ENCODE measurements at regions not wholly inside any gene's neighbourhood (a gene's known extent, or its start where the extent isn't known, plus 50 kb on each side); places are given as distances from the start of the nearest gene placed in this dataset.

DNA sequence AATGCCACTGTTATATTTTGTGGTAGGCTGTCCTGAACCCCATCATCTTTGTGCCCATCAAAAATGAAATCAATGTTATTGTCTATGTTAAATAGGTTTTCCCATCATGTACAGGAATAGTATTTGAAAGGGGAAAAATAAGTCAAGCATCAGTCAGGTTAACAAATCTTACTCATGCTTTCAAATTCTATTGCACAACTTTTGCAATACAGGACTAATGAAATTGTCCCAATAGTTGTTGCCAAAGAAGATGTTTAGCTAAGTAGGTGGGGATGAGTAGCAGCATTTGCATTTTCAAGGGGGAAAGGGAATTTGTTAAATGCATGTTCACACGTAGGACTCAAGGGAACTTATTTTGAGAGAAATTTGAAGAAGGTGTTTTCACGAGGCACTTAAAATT, 962.1 kb downstream of the JRKL start:
- TF ChIP-seq, protein P1, sequence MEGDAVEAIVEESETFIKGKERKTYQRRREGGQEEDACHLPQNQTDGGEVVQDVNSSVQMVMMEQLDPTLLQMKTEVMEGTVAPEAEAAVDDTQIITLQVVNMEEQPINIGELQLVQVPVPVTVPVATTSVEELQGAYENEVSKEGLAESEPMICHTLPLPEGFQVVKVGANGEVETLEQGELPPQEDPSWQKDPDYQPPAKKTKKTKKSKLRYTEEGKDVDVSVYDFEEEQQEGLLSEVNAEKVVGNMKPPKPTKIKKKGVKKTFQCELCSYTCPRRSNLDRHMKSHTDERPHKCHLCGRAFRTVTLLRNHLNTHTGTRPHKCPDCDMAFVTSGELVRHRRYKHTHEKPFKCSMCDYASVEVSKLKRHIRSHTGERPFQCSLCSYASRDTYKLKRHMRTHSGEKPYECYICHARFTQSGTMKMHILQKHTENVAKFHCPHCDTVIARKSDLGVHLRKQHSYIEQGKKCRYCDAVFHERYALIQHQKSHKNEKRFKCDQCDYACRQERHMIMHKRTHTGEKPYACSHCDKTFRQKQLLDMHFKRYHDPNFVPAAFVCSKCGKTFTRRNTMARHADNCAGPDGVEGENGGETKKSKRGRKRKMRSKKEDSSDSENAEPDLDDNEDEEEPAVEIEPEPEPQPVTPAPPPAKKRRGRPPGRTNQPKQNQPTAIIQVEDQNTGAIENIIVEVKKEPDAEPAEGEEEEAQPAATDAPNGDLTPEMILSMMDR (IDR thresholded peaks at IDR 0.05): no peak

DNA sequence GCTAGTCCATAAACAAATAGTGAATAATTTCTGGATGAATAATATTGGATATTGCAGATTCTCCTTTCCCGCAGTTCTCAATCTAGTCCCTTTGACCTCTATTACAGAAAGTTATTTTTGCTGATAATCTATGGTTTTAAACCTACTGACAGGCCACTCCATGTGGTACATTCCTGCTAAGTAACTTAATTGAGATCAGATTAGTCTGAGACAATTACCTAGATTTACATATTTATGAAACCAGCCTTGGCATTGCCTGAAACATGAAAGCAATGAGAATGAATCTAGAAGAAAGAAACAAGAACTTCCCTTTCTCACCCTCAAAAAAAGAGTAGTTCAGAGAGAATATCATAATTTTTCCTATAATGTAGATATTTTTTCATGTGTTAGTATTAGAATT, 964.2 kb downstream of the JRKL start:
- TF ChIP-seq, protein P1 (IDR thresholded peaks at IDR 0.05): no peak

DNA sequence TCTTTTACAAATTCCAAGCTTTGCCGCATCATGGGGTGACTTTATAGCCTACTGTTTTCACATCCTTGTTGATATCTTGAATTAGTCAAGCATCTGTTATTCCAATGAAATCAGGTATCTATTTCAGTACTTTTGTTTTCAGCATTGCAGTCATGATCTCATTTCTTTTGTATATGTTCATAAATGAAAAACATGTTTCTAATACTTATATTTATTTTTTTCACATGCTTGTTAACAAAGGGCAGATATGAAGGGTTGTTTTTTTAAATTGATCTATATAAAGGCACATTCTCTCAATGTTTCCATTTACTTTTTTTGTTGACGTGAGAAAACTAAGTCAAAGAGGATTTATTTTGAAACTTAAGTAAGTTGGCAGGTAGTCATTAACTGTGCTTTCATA, 964.8 kb downstream of the JRKL start:
- TF ChIP-seq, protein P1 (IDR thresholded peaks at IDR 0.05): no peak

DNA sequence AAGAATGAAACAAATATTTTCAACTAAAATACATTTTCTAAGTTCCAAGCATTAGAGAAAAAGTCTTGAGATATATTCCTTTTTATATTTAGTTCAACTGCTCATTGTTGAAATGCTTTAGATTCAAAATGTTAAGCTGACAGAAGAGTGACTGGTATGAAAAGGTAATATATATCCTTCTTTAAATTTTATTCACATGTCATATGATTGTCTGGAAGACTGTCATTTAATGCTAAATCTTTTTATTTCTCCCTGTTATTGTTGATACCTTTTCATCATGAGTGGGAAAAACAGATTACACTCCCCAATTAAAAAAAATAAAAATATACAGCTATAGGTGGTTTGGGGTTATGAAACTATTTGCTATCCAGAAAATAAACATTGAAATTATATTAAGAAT, 965.4 kb downstream of the JRKL start:
- TF ChIP-seq, protein P1 (IDR thresholded peaks at IDR 0.05): no peak

DNA sequence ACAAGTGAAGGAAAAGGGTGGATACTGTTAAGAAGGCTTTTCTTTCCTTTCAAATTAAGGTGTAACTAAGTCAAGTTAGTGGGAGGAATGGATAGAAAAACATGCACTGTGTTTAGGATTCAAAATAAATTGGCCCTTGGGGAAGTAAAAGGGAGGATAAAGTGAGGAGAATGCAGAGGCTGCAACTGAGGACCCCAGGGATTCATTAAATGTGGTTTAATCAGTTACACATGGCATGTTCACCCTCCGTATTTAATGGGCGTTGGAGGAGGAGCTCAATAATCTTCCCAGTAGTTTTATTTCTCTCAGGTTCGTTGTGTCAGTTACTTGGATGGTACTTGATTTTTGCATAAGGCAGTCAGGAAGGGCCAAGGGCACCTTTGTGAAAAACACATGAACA, 966.3 kb downstream of the JRKL start:
- TF ChIP-seq, protein P1 (IDR thresholded peaks at IDR 0.05): no peak

DNA sequence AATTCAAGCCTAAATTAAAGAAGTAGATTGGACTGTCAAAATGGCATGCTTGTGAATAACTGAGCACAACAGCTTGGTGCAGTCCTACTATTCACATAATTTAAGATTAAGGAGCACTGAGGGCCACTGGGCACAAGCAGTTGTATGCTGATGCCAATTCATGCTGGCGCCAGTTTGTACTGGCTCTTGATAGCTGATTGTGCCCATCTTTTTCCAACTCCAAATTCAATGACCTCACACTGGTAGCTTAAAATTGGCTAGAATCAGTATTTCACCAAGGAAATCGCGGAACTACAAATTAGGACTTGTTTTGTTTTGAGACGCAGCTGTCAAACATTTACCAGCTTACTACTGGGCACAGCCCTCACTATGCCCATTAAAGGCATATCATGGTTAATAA, 969.2 kb downstream of the JRKL start:
- TF ChIP-seq, protein P1 (IDR thresholded peaks at IDR 0.05): no peak

DNA sequence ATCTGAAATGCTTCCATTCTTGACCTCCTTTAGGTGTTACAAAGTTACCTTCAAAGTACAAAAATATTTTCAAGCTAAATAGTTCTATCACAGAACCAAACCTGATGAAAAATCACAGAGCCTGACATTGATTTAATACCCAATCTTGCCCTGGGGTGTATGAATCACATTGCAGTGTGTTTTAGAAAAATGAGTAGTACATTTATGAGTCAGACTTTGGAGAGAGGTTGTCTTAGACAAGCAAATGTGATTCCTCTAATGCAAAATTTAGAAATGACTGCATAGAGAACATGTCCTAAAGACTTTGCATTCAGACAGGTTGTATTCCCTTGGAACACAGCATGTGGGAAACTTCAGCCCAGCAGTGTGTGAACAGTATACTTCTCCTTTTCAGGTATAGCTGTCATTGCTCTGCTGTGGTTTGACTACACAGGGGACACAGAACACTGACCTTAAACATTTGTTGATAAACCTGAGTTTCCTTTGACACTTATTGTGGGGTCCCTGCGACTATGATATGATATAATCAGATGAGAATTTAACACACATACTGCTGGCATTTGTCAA, 972.1 kb downstream of the JRKL start:
- TF ChIP-seq, protein P1 (IDR thresholded peaks at IDR 0.05): no peak

DNA sequence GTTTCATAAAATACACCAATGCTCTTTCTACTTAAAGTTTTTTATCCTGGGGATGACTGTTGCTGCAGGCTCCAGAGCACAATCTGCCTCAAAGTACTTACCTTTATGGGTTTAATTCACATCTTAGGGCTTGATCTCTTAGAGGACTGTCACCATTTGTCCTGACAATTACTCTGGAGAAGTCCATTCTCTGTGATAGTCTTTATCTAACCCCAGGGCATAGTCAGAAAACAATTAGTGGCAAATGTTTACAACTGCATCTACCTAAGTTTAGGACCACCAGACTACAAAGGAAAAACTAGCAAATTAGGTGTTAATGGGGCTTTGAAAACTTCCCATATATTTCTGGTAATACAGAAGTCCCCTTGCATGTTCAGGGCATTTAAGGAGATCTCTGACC, 973.5 kb downstream of the JRKL start:
- TF ChIP-seq, protein P1 (IDR thresholded peaks at IDR 0.05): no peak
